ENCODE measurements at regions not wholly inside any gene's neighbourhood (a gene's known extent, or its start where the extent isn't known, plus 50 kb on each side); places are given as distances from the start of the nearest gene placed in this dataset.

GRCh38 chr12:114744285-114744684, 60.3 kb upstream of the TBX3 start:
- no peak for DNase-seq

- no peak for DNase-seq
These were observed 59.8 kb upstream of the TBX3 start for GRCh38 chr12:114743799-114744198.

- DNase-seq = no peak
These were observed 59.3 kb upstream of the TBX3 start for GRCh38 chr12:114743289-114743688.

- DNase-seq = no peak
These were observed 58.4 kb upstream of the TBX3 start for GRCh38 chr12:114742363-114742762.

GRCh38 chr12:114741940-114742339, 58.0 kb upstream of the TBX3 start:
- no peak for DNase-seq

GRCh38 chr12:114740448-114740847, 56.5 kb upstream of the TBX3 start:
- no peak for DNase-seq

- DNase-seq = no peak
These were observed 54.6 kb upstream of the TBX3 start for GRCh38 chr12:114738460-114739184.

GRCh38 chr12:114735680-114736374, 51.9 kb upstream of the TBX3 start:
- DNase-seq = no peak

GRCh38 chr12:114735011-114735410, 51.0 kb upstream of the TBX3 start:
- no peak for DNase-seq

- no peak for DNase-seq
These were observed 49.9 kb upstream of the TBX3 start for GRCh38 chr12:114733919-114734318.
